MCF 10A (cell line): ENCODE measurements at regions not wholly inside any gene's neighbourhood (a gene's known extent, or its start where the extent isn't known, plus 50 kb on each side); places are given as distances from the start of the nearest gene placed in this dataset.
A peak's percentile ranks its signal among the peaks of the same experiment; 100 is the strongest.
"Not testable (repeated sequence)": the region's sequence is repeated elsewhere in the genome, so short reads cannot be mapped to it uniquely, and the experiment has no call there.

ENCODE experiments used
- BruUV-seq: library from RNA; stranded (reverse); fragments of 400-500 nt; replicated peaks from 2 replicates; lab custom pipeline; 2021; lab: Mats Ljungman, UMichigan
- CTCF ChIA-PET: fragments of 300-600 bp; sonication (Branson Sonifier 250); formaldehyde crosslinking; extraction: SDS; loops from one replicate; lab custom pipeline; 2021; ENCODE audit warnings: antibody characterized with exemption, inconsistent platforms; lab: Yijun Ruan, JAX
- POLR2A ChIA-PET: fragments of 300-600, 350-650 bp; sonication (Branson Sonifier 250); formaldehyde crosslinking; extraction: SDS; loops from one replicate; lab custom pipeline; 2020; ENCODE audit warnings: antibody characterized with exemption, inconsistent platforms; lab: Yijun Ruan, JAX
- DNase-seq: peaks from one replicate; pipeline ENCODE4 v3.0.0-alpha.2; 2018; ENCODE audit not compliant: unreplicated experiment
- H3K27ac Mint-ChIP-seq: one replicate; pipeline ENCODE4 v1.8.0; 2022; ENCODE audit warnings: mild to moderate bottlenecking, low read depth, mixed read lengths; ENCODE audit not compliant: unreplicated experiment
- H3K27me3 Mint-ChIP-seq: one replicate; pipeline ENCODE4 v1.8.0; 2022; ENCODE audit warnings: mixed read lengths; ENCODE audit not compliant: insufficient read depth, unreplicated experiment
- H3K36me3 Mint-ChIP-seq: one replicate; pipeline ENCODE4 v1.8.0; 2022; ENCODE audit warnings: mild to moderate bottlenecking, moderate library complexity, mixed read lengths; ENCODE audit not compliant: insufficient read depth, unreplicated experiment
- H3K4me1 Mint-ChIP-seq: one replicate; pipeline ENCODE4 v1.8.0; 2022; ENCODE audit warnings: mixed read lengths; ENCODE audit not compliant: insufficient read depth, unreplicated experiment
- H3K4me3 Mint-ChIP-seq: one replicate; pipeline ENCODE4 v1.8.0; 2022; ENCODE audit warnings: mild to moderate bottlenecking, moderate library complexity, mixed read lengths; ENCODE audit not compliant: unreplicated experiment
- H3K9me3 Mint-ChIP-seq: one replicate; pipeline ENCODE4 v1.8.0; 2022; ENCODE audit warnings: mixed read lengths; ENCODE audit not compliant: unreplicated experiment
- CTCF ChIP-seq: fragments of 200-600 bp; IDR thresholded peaks from one replicate; pipeline ENCODE4 v1.8.0; 2022; ENCODE audit warnings: antibody characterized with exemption, mild to moderate bottlenecking; ENCODE audit not compliant: unreplicated experiment
- intact Hi-C: fragments of 100-400 bp; cut with micrococcal nuclease; formaldehyde crosslinking; loops from 2 replicates; pipeline ENCODE4 v1.14.1; 2022

- POLR2A ChIA-PET = interaction anchor here (0.7 kb wide), 1 partner anchor 30 kb away, joined by 3 read pairs; no protein-coding TSS in a partner anchor
- no peak overlapping the region for H3K4me3 Mint-ChIP-seq
- H3K27ac Mint-ChIP-seq = no peak overlapping the region
- H3K36me3 Mint-ChIP-seq = no peaks in the 10 kb centered on the region
- H3K9me3 Mint-ChIP-seq = no peaks in the 10 kb centered on the region
- no peak for TF ChIP-seq CTCF
- H3K4me1 Mint-ChIP-seq = peaks cover 13% of the 10 kb centered on the region
- CTCF ChIA-PET = interaction anchor here (1.2 kb wide), 1 partner anchor 44 kb away, joined by 5 read pairs; no protein-coding TSS in a partner anchor
- intact Hi-C loops = no loop called here
- DNase-seq = no peak
- no TSS peak for BruUV-seq
- no peaks in the 10 kb centered on the region for H3K27me3 Mint-ChIP-seq
These were observed 51.3 kb upstream of the SUB1 start for GRCh38 chr5:32534041-32534440.

GRCh38 chr5:32531885-32532520 is 53.4 kb upstream of the SUB1 start:
- Mint-ChIP-seq H3K9me3 (no peaks in the 10 kb centered on the region), H3K4me3 (peak overlapping the region; percentile 53), H3K27ac (peak overlapping the region; percentile 71), H3K4me1 (peaks cover 10% of the 10 kb centered on the region), H3K36me3 (no peaks in the 10 kb centered on the region), H3K27me3 (no peaks in the 10 kb centered on the region)
- peak; percentile 50 for DNase-seq
- CTCF ChIA-PET = interaction anchor here (1.9 kb wide), 1 partner anchor 42 kb away, joined by 12 read pairs; no protein-coding TSS in a partner anchor
- POLR2A ChIA-PET = no interaction called here
- TF ChIP-seq CTCF = no peak
- intact Hi-C loops = no loop called here
- BruUV-seq = TSS peak; percentile 90

GRCh38 chr5:32527321-32527720 is 58.0 kb upstream of the SUB1 start:
- CTCF ChIA-PET, H3K27ac Mint-ChIP-seq: not testable (repeated sequence)

GRCh38 chr5:32526810-32527209 is 58.5 kb upstream of the SUB1 start:
- H3K36me3 Mint-ChIP-seq = no peaks in the 10 kb centered on the region
- no peak for DNase-seq
- H3K27me3 Mint-ChIP-seq = no peaks in the 10 kb centered on the region
- ChIA-PET CTCF (interaction anchor here (0.6 kb wide), 1 partner anchor 994 kb away, joined by 4 read pairs; no protein-coding TSS in a partner anchor), POLR2A (no interaction called here)
- no peaks in the 10 kb centered on the region for H3K9me3 Mint-ChIP-seq
- peaks cover 25% of the 10 kb centered on the region for H3K4me1 Mint-ChIP-seq
- no peak overlapping the region for H3K4me3 Mint-ChIP-seq
- no TSS peak for BruUV-seq
- TF ChIP-seq CTCF = no peak
- H3K27ac Mint-ChIP-seq = no peak overlapping the region
- intact Hi-C loops = no loop called here

More at GRCh38 chr5:32527321-32527720, 58.0 kb upstream of the SUB1 start:
- BruUV-seq, H3K36me3 Mint-ChIP-seq, H3K9me3 Mint-ChIP-seq, POLR2A ChIA-PET, H3K4me3 Mint-ChIP-seq, H3K27me3 Mint-ChIP-seq, intact Hi-C loops, DNase-seq: not testable (repeated sequence)
- H3K4me1 Mint-ChIP-seq = peaks cover 27% of the 10 kb centered on the region
